Thoracic aorta (tissue), 2 donors: ENCODE measurements at regions not wholly inside any gene's neighbourhood (a gene's known extent, or its start where the extent isn't known, plus 50 kb on each side); places are given as distances from the start of the nearest gene placed in this dataset.

Experiments used
- ATAC-seq: fragments of 150-250 bp; one replicate; pipeline ENCODE4 v1.8.0; 2017; ENCODE audit warnings: low read depth; ENCODE audit not compliant: insufficient number of reproducible peaks, low FRiP score
- DNase-seq: peaks from one replicate; pipeline ENCODE4 v3.0.0-alpha.2; 2020; ENCODE audit warnings: low spot score
- H3K27ac ChIP-seq, 2 donors: fragments of 200-600 bp; sonication (generic); 1 replicate in 1 of 2; 2 replicates in 1 of 2; pipeline ENCODE4 v1.5.1; 2016; ENCODE audit warnings: mild to moderate bottlenecking in 2 of 2, moderate library complexity in 2 of 2
- H3K27me3 ChIP-seq: fragments of 200-600 bp; sonication (generic); replicated peaks from 2 replicates; pipeline ENCODE4 v1.6.0; 2016; ENCODE audit warnings: mild to moderate bottlenecking; ENCODE audit not compliant: insufficient read depth
- H3K36me3 ChIP-seq: fragments of 200-600 bp; sonication (generic); one replicate; pipeline ENCODE4 v1.5.1; 2016
- H3K4me1 ChIP-seq, 2 donors: fragments of 200-600 bp; sonication (generic); 1 replicate in 1 of 2; 2 replicates in 1 of 2; pipeline versions ENCODE4 v1.5.1 to v1.6.0; 2016; ENCODE audit warnings: low read depth in 2 of 2, mild to moderate bottlenecking in 1 of 2; ENCODE audit not compliant: control insufficient read depth in 1 of 2
- H3K4me3 ChIP-seq: fragments of 200-600 bp; sonication (generic); 2 replicates; pipeline ENCODE4 v1.5.1; 2016; ENCODE audit warnings: mild to moderate bottlenecking
- H3K9me3 ChIP-seq: fragments of 200-600 bp; sonication (generic); 2 replicates; pipeline ENCODE4 v1.5.1; 2016
- CTCF ChIP-seq: fragments of 200-600 bp; sonication (generic); IDR thresholded peaks from one replicate; pipeline ENCODE4 v1.5.1; 2019; ENCODE audit warnings: antibody characterized with exemption

- no peaks in the 10 kb centered on the region for H3K36me3 ChIP-seq
- ATAC-seq (no peak), DNase-seq (no peak)
- no peaks in the 10 kb centered on the region for H3K9me3 ChIP-seq
- H3K4me3 ChIP-seq = no peak overlapping the region
- H3K4me1 ChIP-seq = no peaks in the 10 kb centered on the region
- H3K27ac ChIP-seq = no peak overlapping the region
- no peaks in the 10 kb centered on the region for H3K27me3 ChIP-seq
- no peak for TF ChIP-seq CTCF
Observed at GRCh38 chr11:109796253-109796652, 296.9 kb upstream of the ZC3H12C start.

- TF ChIP-seq CTCF = no peak
- H3K4me1 ChIP-seq = no peaks in the 10 kb centered on the region
- H3K36me3 ChIP-seq = no peaks in the 10 kb centered on the region
- no peak overlapping the region for H3K27ac ChIP-seq
- H3K4me3 ChIP-seq = no peak overlapping the region
- ATAC-seq = no peak
- no peaks in the 10 kb centered on the region for H3K27me3 ChIP-seq
- no peaks in the 10 kb centered on the region for H3K9me3 ChIP-seq
- no peak for DNase-seq
Observed at GRCh38 chr11:109798521-109798920, 294.7 kb upstream of the ZC3H12C start.

- Histone ChIP-seq H3K27ac (no peak overlapping the region), H3K4me3 (no peak overlapping the region), H3K4me1 (no peaks in the 10 kb centered on the region), H3K9me3 (no peaks in the 10 kb centered on the region), H3K27me3 (no peaks in the 10 kb centered on the region), H3K36me3 (no peaks in the 10 kb centered on the region)
- TF ChIP-seq CTCF = no peak
- ATAC-seq (no peak), DNase-seq (no peak)
Observed at GRCh38 chr11:109799604-109800003, 293.6 kb upstream of the ZC3H12C start.

GRCh38 chr11:109804911-109805310 lies 288.3 kb upstream of the ZC3H12C start:
- Histone ChIP-seq H3K4me1 (no peaks in the 10 kb centered on the region), H3K4me3 (no peak overlapping the region), H3K36me3 (no peaks in the 10 kb centered on the region), H3K27me3 (no peaks in the 10 kb centered on the region), H3K27ac (no peak overlapping the region), H3K9me3 (no peaks in the 10 kb centered on the region)
- ATAC-seq = no peak
- TF ChIP-seq CTCF = no peak
- DNase-seq = no peak

GRCh38 chr11:109806205-109806604 lies 287.0 kb upstream of the ZC3H12C start:
- Histone ChIP-seq H3K4me3 (no peak overlapping the region), H3K9me3 (no peaks in the 10 kb centered on the region), H3K36me3 (no peaks in the 10 kb centered on the region), H3K27me3 (no peaks in the 10 kb centered on the region), H3K4me1 (no peaks in the 10 kb centered on the region), H3K27ac (no peak overlapping the region)
- no peak for DNase-seq
- TF ChIP-seq CTCF = no peak
- ATAC-seq = no peak
